GM18907 (cell line): ENCODE measurements at regions not wholly inside any gene's neighbourhood (a gene's known extent, or its start where the extent isn't known, plus 50 kb on each side); places are given as distances from the start of the nearest gene placed in this dataset.

Source experiments
- ATAC-seq: cut with Tn5 transposase; IDR thresholded peaks from one replicate; pipeline ENCODE4 v1.9.1; 2021; ENCODE audit warnings: mild to moderate bottlenecking, moderate library complexity; ENCODE audit not compliant: unreplicated experiment

DNA sequence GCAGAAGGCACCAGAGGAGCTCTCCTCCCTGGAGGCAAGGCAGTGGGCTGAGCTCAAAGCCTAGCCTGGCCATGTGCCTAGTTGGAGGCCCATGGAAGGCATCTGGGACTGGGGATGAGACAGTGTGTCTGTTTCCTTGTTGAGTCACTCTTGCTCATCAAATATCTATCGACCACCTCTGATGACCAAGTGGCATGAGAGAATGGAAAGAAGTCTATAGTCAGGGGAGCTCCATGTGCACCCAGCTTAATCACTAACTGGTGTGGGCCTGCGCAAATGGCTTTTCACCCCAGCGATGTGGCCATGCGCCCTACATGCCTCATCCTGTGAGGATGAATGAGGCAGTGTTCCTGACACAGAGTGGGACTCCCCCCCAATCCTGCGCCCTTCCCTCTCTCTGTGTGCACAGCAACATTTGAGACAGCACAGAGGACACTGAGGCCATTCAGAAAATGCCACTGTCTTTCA, 229.9 kb downstream of the RPS24 start:
- ATAC-seq, result no peak

DNA sequence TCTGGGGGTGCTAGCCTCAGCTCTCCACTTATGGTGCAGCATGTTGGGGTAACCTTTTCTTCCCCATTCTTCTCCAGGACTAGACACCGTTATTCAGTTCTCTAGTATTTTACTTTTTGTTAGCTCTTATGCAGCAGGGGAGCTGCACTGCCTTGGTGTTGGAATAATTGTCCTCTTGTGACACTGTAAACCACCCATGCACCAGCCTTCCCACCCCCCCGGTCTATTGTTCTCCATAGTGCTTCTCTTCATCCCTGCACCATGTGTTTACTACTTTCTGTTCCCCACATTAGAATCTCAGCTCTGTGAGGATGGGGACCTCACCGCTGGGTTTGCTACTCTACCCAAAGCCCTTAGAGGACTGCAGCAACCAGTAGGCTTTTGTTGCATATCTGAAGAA, 230.7 kb downstream of the RPS24 start:
- no peak for ATAC-seq

DNA sequence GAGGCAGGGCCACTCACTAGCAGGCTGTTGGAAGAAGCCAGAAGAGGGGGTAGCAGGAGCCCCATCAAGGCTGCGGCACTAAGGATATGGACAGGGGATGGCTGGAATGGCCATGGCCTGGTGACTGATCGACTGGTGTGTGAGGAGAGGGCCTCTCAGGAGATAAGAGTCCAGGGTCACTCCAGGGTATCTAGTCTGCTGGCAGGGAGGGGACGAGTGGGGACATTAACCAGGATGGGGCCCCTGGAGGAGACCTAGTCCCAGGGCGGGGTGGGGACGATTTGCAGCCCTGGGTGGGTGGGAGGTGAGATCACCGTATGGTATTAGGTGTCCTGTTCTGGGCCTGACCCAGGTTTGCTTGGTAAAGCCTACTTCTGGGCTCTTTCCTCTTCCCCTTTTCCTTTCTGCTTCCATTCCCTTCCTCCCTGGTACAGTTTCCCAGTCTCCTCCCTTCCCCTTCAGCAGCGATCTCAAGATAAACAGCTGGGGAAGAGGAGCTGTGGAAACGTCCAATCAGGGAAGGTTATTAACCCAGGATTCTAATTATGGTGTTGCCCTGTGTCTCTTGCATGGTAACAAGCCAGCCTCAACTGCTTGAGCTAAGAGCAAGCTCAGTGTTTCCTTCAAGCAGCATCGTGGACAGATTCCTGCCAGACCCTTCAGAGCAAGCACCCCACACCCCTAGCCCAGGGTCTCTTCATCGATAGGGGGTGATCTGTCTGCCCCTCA, 233.2 kb downstream of the RPS24 start:
- ATAC-seq, result no peak

DNA sequence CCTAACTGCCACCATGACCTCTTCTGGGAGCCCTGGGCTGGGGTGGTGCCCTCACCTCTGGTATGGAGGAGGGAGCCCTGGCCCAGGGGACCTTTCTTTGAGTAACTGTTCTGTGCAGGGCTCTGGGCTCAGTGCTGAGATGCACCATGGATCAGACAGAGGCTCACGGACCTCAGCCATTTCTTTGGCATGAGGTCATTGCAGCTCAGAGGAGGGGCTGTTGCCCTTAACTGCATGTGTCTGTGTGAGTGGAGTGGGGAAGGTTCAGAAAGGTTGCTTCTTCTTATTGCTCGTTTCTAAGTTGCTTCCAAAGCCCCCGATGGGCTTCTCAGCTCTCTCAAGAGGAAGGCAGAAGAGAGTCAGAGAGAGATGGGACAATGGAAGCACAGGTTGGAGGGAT, 233.9 kb downstream of the RPS24 start:
- ATAC-seq, result no peak

DNA sequence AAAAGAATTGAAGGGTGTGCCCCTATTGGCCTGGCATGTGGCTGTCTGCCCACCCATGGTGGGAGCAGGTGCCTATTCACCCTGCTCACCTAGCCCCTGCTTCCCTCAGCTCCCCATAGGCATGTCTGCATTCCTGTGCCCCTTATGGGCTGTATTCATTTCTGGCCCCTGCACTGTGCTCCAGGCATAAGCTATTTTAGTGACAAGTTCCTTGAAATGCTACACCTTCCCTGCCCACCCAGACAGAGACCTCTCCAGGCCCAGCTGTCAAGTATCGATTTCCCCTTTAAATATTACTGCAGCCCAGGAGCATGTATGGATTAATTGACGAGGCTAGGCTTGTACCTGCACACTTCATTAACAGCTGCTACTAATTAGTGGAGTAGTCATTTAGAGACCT, 235.4 kb downstream of the RPS24 start:
- ATAC-seq, result no peak

DNA sequence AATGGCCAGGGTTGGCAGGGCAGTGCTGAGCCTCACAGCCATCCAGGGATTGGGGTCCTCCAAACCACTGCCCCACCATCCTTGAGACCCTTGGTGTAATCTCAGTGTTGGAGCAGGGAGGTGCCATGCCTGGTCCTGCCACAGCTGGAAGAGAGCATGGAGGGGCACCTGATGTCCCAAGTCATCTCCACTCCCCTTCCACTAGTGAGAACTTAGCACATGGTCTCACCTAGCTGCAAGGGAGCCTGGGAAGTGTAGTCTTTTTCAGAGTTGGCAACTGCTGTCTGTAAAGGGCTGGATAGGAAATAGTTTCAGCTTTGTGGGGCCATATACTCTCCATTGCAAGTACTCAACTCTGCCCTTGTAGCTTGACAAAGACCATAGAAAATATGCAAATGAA, 238.7 kb downstream of the RPS24 start:
- no peak for ATAC-seq

DNA sequence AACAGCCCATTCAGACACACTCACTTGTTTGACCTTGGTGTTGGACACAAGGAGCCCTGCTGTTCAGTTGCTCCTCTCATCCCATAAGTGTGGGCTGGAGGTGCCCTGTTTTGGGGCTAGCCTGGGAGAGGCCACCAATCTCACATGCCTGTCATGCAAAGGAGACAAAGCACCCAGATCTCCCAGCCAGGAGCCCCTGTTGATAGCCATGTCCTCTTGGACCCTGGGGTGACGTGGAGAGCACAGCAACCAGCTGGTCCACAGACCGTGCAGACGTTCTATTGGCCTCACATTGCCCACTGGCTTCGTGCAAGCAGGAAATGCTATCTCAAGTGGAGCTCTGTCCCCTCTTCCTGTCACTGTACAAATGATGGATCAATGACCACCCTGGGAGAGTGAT, 240.8 kb downstream of the RPS24 start:
- ATAC-seq, result no peak

DNA sequence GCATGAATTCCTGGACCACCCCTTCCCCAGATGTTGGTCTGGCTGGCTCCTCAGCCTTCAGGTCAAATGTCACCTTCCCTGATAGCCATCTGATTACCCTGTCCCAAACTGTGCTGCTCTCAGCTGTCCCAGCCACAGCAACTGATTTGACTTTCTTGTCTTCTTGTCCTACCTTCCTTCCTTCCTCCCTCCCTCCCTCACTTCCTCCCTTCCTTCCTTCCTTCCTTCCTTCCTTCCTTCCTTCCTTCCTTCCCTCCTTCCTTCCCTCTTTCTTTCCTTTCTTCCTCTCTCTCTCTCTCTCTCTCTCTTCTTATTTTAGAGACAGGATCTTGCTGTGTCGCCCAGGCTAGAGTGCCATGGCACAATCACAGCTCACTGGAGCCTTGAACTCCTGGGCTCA, 242.5 kb downstream of the RPS24 start:
- ATAC-seq, result no peak

DNA sequence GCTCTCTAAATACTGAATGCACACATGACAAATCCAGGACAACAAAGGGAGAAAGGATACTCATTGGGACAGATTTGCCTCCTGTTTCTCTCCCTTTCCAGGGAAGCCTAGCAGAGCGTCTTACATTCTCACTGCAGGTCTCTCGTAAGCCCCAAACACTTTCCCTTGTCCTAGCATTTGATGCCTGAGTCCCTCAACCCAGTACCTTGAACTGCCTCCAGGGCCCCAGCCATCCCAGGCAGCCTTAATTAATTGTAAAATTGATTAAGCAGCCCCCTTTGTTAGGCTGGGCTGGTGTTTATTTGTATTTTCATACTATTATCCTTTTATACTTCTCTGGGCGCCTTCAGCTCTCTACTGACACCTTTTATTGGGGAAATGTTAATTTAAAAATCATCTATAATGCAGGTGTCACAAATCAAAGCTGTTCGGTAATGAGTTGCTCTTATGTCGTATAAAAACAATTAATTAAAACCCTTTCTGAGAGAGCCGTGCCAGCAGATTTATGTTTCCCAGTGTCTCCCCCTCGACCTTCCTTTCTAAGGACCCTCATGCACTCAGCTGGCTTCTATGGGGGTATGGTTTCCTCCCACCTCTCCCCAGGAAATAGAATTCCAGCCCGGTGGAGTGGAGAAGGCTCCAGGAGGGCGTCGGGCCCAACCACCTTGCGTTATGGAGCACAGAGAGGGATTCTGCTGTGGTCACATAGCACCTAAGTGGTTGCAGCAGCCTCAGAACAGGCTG, 243.8 kb downstream of the RPS24 start:
- no peak for ATAC-seq

DNA sequence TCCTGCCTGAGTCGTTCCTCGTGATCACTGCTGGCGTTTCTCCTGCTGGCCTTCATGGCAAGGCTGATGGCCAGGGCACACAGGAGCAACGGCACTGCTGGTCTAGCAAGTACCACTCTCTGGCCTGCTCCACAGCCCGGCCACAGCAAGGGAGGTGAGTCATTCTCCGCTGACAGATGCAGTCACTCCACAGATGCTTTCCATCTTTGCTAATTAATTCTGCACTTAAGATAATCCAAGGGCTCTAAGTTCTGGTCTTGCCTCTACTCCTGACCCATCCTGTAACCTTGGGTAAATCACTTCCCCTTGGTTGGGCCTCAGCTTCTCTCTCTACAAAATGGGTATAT, 244.4 kb downstream of the RPS24 start:
- ATAC-seq, result no peak

DNA sequence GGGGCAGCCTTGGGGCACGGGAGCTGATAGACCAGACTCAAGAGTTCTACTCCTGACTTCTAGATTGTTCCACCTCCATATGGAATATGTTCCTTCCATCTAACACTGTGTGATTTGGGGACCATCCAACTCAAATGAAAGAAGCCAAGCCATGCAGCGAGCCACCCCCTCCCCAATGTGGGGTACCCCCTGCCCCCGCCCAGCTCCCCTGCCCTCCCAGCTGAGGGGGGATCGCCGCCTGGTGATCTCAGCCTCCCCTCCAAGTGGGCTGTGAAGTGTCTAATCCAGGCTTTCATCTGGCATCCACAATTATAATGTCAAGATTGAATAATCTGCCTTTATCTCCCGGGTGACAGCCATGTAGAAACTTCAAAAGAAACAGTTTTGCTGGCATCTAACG, 246.1 kb downstream of the RPS24 start:
- no peak for ATAC-seq

DNA sequence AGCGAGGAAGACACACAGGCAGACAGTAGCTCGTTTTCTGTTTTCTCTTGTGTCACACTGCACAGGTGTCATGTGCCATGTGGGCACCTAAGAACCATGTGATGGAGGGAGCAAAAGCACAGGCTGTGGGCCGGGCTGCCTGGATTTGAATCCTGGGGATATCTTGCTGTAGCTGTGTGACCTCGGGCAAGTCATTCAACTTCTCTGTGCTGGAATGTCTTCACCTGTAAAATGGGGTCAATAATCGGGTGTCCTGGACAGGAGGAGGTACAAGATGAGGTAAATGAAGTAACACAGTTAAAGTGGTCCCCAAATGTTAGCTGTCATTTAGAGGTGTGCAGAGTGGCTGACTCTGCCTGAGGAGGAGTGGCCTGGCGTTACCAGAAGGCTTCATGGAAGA, 246.9 kb downstream of the RPS24 start:
- no peak for ATAC-seq

DNA sequence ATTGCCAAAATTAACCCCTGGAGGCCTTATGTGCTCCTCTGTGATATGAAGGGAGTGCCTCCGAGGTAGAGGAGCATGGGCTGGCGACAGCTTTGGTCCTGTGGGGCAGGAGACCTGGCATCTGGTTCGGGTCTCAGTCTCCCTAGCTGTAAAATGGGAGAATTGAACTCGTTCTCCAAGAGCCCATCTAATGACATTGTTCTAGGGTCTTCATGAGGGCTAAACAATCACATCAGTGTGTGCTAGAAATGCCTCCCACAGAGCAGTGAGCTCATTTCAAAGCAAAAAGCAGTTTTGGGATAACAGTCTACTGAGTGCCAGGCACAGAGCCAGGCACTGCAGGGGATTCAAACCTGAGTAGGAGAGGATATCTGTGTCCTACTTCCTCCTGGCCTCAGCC, 248.0 kb downstream of the RPS24 start:
- no peak for ATAC-seq

DNA sequence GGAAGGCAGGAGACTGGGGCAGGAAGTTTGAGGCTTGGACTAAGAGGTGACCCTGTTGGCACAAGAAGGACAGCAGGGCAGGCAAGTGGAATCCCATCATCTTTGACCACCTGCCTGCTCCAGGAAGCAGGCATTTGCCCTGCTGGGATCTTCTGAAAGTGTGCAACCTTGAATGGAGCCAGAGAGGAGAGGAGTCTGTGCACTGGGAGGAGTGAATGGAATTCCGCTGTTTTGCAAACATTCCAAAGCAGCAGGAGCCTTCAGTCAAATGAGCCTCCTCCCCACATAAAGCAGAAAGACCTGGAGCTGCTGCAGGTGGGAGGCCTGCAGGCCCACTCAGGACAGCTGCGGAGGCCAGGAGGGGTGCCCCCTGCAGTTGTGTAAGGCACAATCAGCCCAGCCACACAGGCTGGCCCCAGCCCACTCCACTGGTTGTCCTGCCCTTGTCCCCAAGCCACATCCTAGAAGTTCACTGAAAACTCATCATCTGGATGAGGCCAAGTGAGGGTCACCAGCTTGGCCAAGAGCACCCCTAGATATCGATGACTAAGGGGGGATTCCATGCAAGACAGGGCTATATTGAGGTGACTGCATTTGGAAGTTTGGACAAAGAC, 249.5 kb downstream of the RPS24 start:
- no peak for ATAC-seq

DNA sequence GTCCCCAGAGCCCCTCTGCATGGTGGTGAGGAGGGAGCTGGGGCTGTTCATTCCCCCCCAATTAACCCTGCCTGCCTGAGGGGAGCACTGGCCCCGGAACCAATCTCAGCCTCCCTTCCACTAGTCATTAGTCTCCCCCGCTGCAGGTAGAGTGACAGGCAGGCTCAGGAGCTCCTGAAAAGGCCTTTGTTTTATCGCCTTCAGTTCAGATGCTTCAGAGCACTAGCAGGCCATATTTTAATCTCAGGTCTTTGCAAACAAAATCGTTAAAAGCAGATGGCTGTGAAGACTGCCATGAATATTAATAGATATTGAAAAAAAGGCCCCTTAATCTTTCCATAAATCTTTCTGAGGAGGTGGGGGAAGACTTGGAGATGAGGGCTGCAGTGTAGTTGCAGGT, 250.7 kb downstream of the RPS24 start:
- no peak for ATAC-seq

DNA sequence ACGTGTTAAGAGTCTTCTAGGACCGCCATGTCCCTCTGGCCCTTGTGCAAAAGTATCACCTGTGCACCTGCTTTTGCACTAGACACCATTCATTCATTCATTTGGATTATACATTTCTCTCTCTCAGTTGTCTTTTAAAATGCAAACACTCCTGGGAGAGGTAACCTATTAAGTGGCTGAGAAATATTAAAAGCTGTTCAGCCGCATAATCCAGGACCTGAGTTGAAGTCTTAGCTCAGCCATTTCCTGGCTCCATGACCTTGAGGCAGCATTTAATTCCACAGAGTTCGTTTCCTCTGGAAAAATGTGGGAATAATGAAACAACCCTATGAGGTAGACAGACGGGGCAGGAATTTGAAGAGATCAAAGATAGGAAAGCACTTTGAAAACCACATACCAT, 251.6 kb downstream of the RPS24 start:
- ATAC-seq, result no peak

DNA sequence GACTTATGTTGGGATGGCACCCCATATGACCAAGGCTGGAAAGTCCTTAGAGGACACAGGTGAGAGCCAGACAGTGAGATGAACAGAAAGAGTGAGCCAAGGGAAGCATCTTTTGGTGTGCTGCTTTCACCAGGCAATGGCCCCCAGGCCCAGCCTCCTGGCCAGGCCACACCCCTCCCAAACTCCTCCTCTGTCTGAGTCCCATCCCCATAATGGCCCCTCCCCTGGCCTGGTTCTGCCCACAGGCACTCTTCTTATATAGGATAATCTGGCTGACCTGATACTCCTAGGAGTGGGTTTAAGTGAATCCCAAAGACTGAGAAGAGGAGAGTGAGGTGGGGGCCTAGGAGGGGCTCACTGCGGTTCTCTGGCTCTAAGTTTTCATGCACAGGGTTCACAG, 252.5 kb downstream of the RPS24 start:
- ATAC-seq, result no peak

DNA sequence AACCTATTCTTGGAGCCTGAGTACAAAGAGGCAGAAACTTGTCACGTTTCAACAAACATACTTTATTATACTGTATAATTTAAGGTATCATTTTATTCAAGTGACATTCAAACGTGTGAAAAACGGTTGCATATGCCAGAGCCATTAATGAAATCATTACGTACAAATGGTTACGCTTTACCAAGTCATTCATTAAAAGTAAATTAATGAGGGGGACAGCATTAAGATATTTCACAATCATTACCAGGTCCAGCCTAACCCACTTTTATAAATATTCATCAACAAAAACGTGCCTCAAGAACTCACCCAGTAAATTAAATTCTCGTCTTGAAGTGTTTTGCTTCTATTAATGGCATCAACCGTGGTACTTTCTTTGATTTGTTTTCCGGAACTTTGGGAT, 253.0 kb downstream of the RPS24 start:
- ATAC-seq, result no peak

DNA sequence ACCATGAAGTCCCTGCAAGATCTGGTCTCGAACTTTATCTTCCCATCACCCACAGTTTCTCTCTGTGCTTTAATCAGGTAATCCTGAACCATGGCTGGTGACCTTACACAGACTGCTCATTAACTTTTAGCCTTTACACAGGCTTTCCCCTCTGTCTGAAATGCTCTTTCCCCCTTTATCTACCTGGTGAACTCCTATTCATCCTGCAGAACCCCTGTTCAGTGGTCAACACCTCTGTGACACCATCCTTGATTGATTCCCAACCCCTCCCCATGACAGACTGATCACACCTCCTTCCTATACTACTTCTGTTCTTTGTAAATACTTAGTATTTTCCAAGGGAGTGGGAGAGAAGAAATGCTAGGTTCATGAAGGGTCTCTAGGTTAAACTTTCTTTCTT, 254.0 kb downstream of the RPS24 start:
- ATAC-seq, result no peak

DNA sequence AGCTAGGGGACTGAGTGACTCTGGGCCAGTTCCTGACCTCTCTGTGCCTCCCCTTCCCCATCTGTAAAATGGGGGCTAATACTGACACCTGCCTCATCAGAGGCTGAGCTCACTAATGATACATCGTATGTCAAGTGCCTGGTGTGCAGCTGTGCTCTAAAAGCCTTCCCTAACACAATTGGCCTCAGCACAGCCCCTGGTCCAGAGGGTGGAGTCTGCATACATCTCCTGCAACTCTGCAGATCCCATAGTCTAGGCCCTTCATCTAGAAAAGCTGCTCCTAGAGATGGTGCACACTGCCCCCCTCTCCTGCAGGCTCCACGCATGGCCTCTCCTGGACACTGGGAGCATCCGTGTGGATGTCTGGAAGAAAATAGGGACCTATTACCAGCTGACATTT, 255.0 kb downstream of the RPS24 start:
- ATAC-seq, result no peak

DNA sequence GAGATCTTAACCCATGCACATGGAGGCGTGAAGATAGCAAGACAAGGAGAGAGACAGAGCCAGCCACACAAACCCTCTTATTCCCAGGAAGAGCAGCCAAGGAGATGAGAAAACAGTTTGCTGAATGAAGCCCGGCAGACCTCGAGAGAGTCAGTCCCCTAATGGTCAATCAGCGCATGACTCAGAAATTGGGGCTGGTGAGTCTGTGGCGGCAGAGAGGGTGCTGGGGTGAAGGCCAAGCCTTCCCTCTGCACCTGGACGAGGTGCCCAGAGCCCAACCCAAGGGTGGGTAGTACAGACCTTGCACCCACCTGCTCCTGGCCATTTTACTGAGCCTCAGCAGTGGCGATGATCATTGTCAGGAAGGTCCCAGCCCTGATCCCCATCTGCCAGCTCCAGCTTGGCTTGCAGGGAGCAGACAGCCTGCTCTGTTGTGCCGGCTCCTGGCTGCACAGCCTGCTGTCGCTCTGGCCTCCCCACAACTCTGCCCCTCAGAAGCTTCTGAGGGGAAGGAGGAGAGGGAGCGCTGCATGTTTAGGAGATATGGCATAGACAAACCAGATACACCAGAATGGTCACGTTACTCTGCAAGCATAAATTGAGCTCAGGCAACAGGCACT, 256.6 kb downstream of the RPS24 start:
- ATAC-seq, result no peak

DNA sequence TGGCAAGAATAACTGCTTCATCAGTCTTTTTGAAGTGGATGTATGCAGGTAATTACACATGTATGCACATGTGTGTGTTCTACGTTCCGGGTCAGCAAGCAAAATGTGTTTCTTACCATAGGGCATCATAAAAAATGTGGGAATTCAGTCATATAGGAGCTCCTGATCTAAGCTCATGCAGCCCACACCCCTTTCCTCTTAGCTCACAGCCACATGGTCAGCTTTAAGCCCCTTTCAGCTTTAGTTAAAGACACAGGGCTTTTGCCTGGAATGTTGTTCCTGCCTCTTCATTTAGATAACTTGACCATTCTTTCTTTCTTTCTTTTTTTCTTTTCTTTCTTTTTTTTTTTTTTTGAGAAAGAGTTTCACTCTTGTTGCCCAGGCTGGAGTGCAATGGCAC, 258.1 kb downstream of the RPS24 start:
- no peak for ATAC-seq
